IMR-90 (cell line): ENCODE measurements at regions not wholly inside any gene's neighbourhood (a gene's known extent, or its start where the extent isn't known, plus 50 kb on each side); places are given as distances from the start of the nearest gene placed in this dataset.

Source experiments
- CTCF ChIP-seq: conservative IDR thresholded peaks from 2 replicates; pipeline ENCODE4 v1.5.1; 2012; ENCODE audit warnings: mild to moderate bottlenecking, low read depth, low read length, improper control_type of control experiment
- FOS ChIP-seq: fragments of 150-350 bp; IDR thresholded peaks from 2 replicates; pipeline ENCODE4 v1.6.1; 2016; ENCODE audit warnings: low read depth, low read length
- POLR2A ChIP-seq: IDR thresholded peaks from 2 replicates; pipeline ENCODE4 v1.6.1; 2012; ENCODE audit warnings: mild to moderate bottlenecking, low read depth, low read length

DNA sequence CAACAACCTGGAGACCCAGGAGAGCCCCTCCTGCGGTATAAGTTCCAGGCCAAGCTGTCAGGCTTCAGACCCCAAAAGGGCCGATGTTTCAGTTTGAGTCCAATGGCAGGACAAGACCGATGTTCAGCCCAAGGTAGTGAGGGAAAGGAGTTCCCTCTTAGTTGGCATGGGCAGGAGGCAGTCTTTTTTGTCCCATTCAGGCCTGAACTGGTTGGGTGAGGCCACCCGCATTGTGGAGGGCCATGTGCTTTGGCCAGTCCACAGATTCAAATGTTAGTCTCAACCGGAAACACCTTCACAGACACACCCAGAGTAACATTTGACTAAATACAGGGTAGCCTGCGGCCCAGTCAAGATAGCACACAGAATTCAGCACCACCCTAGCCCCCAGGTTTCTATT is 89.6 kb upstream of the ANKRD10 start:
- TF ChIP-seq FOS (no peak), CTCF (no peak), POLR2A (no peak)
